GM18909 (cell line): ENCODE measurements at regions not wholly inside any gene's neighbourhood (a gene's known extent, or its start where the extent isn't known, plus 50 kb on each side); places are given as distances from the start of the nearest gene placed in this dataset.
A peak's percentile ranks its signal among the peaks of the same experiment; 100 is the strongest.
"Not testable (repeated sequence)": the region's sequence is repeated elsewhere in the genome, so short reads cannot be mapped to it uniquely, and the experiment has no call there.

Source experiments
- ATAC-seq: cut with Tn5 transposase; IDR thresholded peaks from one replicate; pipeline ENCODE4 v1.9.1; 2021; ENCODE audit warnings: mild to moderate bottlenecking; ENCODE audit not compliant: unreplicated experiment, poor library complexity

- ATAC-seq = no peak
Measured at GRCh38 chr6:112568066-112568465, 220.9 kb downstream of the RFPL4B start.

GRCh38 chr6:112571488-112572270 lies 224.5 kb downstream of the RFPL4B start:
- no peak for ATAC-seq

- no peak for ATAC-seq
Measured at GRCh38 chr6:112574190-112574589, 227.1 kb downstream of the RFPL4B start.

DNA sequence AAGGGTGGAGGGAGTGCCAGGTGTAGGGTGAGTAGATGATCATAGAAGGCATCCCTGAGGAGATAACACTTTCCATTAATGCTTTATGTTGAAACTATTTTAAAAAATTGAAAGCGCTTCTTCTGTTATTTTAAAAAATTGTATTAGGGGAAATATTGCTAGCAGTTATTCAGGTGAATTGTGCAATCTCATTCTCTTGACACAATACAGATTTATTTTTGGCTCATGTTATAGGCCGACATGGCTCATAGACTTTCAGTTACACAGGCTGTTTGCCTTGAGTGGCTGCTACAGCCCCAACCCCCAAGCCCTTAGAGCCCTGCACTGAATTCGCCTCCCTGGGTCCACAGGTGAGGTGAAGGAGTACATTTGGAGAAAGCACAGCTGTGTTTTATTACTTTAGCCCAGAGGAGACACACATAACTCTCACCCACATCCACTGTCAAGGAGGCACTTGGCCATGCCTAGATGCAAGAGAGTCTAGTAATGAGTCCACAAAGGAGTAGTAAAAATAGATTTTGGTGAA lies 228.2 kb downstream of the RFPL4B start:
- no peak for ATAC-seq

- no peak for ATAC-seq
Measured at GRCh38 chr6:112576423-112576822, 229.3 kb downstream of the RFPL4B start.

- ATAC-seq = no peak
Measured at GRCh38 chr6:112579601-112580000, 232.5 kb downstream of the RFPL4B start.

DNA sequence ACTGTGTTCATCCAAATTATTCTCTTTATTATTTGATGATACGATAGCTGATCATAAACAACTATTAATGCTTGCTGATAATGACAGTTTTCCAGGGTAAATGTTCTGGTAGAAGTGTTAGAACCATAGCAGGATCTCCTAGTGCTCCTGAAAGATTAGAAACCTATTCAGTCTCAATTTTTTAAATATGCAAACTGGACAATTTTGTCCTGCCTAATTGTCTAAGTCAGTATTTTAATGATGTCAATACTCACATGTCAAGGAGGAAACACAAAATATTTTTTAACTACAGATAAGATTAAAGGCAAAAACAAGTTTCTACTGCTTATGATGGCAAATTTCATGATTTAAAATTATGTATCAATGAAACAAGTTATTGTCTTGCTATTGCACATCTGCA lies 233.9 kb downstream of the RFPL4B start:
- no peak for ATAC-seq

GRCh38 chr6:112590326-112590725 lies 243.2 kb downstream of the RFPL4B start:
- ATAC-seq = no peak

DNA sequence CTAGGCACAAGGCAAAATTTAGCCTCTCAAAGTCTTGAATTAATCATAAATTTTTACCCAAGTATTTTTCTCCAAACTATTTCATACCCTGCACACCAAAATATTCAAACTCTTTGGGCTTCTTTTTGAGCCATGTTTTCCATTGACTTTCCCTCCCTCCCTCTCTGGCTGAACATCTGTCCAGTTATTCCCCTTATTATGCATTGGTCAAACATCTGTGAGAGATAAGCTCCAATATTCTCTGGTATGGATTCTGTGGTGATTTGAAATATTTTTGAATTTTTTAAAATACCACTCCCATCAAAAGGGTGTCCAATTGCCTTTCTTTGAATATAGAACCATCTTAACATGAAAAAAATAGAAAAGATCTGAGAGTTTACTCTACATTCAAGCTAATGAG lies 244.2 kb downstream of the RFPL4B start:
- ATAC-seq = no peak

GRCh38 chr6:112592159-112592558 lies 245.0 kb downstream of the RFPL4B start:
- no peak for ATAC-seq

GRCh38 chr6:112594886-112595594 lies 247.9 kb downstream of the RFPL4B start:
- no peak for ATAC-seq

DNA sequence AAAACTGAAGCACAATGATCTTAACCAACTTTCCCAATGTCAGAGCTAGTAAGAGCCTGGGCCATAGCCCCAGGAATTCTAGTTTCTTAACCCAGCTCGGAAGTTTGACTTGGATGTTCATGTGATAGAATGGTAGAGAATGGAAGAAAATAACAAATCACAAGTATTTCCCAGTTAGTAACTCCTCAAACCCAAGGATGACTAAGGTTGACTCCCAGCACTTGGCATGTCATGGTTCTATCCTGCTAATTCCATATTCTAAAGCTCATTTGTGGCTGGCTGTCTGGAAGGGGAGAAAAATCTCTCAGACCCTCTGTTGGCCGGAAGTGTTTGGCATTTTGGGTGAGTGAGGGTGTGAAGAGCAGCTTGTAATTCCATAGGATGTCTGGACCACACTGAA lies 248.7 kb downstream of the RFPL4B start:
- ATAC-seq = no peak

- no peak for ATAC-seq
Measured at GRCh38 chr6:112597176-112597575, 250.0 kb downstream of the RFPL4B start.

DNA sequence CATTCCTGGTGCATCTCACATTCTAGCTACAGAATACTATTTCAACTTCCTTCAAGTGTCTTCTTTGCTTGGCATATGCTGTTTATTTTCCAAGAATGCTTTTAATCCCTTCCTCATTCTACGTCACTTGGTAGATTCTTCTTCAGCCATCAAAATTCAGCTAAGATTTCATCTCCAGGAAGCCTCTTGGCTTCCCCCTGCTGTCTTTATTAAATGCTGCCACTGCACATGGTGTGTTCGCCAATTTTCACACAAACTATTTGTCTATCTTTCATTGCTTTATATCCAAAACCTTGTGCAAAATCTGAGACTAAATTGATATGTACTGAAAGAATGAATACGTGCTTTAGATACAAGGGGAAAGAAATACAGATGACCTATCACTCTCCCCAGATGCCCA lies 253.0 kb downstream of the RFPL4B start:
- no peak for ATAC-seq

DNA sequence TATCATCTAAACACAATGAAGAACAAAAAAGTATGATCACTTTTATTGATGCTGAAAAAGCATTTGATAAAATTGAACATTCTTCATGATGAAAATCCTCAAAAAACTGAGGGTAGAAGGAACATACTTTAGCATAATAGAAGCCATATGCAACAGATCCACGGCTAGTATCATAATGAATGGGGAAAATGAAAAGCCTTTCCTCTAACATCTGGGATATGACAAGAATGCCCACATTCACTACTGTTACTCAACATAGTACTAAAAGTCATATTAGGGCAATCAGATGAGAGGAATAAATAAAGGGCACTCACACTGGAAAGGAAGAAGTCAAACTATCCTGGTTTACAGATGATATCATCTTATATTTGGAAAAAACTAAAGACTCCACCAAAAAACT lies 256.6 kb downstream of the RFPL4B start:
- no peak for ATAC-seq

GRCh38 chr6:112606656-112607435 lies 259.7 kb downstream of the RFPL4B start:
- no peak for ATAC-seq

DNA sequence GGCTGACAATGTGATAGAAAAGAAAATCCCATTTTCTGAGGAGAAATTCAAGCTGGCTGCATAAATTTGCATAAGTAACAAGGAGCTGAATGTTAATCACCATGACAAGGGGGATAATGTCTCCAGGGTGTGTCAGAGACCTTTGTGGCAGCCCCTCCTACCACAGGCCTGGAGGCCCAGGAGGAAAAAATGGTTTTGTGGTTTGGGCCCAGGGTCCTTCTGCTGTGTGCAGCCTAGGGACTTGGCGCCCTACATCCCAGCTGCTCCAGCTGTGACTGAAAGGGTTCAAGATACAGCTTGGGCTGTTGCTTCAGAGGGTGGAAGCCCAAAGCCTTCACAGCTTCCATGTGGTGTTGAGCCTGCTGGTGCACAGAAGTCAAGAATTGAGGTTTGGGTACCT lies 261.8 kb downstream of the RFPL4B start:
- ATAC-seq = not testable (repeated sequence)

- no peak for ATAC-seq
Measured at GRCh38 chr6:112613410-112613809, 266.3 kb downstream of the RFPL4B start.

GRCh38 chr6:112618849-112619248 lies 271.7 kb downstream of the RFPL4B start:
- ATAC-seq = no peak

GRCh38 chr6:112620812-112621569 lies 273.9 kb downstream of the RFPL4B start:
- peak; percentile 69 for ATAC-seq
